IMR-90 (cell line): ENCODE measurements at regions not wholly inside any gene's neighbourhood (a gene's known extent, or its start where the extent isn't known, plus 50 kb on each side); places are given as distances from the start of the nearest gene placed in this dataset.

Experiments
- ATAC-seq: fragments of 200-7000 bp; cut with Tn5 transposase; 2 replicates; pipeline ENCODE4 v1.9.1; 2020; ENCODE audit warnings: low read depth, mild to moderate bottlenecking, moderate library complexity
- BruUV-seq: library from RNA; stranded (reverse); fragments of 400-500 nt; replicated peaks from 2 replicates; lab custom pipeline; 2021; lab: Mats Ljungman, UMichigan
- CTCF ChIA-PET: fragments of 300-600 bp; formaldehyde crosslinking; extraction: SDS; loops from one replicate; lab custom pipeline; 2021; ENCODE audit warnings: antibody characterized with exemption; lab: Yijun Ruan, JAX
- POLR2A ChIA-PET: fragments of 300-600 bp; sonication (Branson Sonifier 250); formaldehyde crosslinking; loops from one replicate; lab custom pipeline; 2022; ENCODE audit warnings: antibody characterized with exemption; ENCODE audit not compliant: unreplicated experiment; lab: Charles Lee
- DNase-seq: peaks from one replicate; pipeline ENCODE4 v3.0.0; 2013
- H2AFZ ChIP-seq: replicated peaks from 2 replicates; pipeline ENCODE3; 2013; ENCODE audit warnings: low read length, mild to moderate bottlenecking; ENCODE audit not compliant: poor library complexity
- H2AK5ac ChIP-seq: 2 replicates; pipeline ENCODE4 v1.6.1; 2013; ENCODE audit warnings: low read depth, low read length, inconsistent platforms
- H2AK9ac ChIP-seq: replicated peaks from 2 replicates; pipeline ENCODE3; 2013; ENCODE audit warnings: mild to moderate bottlenecking, low read depth, low read length, moderate library complexity; ENCODE audit not compliant: poor library complexity
- H2BK120ac ChIP-seq: 2 replicates; pipeline ENCODE4 v1.6.1; 2013; ENCODE audit warnings: low read depth, low read length, inconsistent platforms
- H2BK15ac ChIP-seq: 3 replicates; pipeline ENCODE4 v1.6.1; 2013; ENCODE audit warnings: low read depth, low read length, inconsistent platforms
- H2BK20ac ChIP-seq: 2 replicates; pipeline ENCODE4 v1.6.1; 2013; ENCODE audit warnings: low read depth, mild to moderate bottlenecking, inconsistent platforms, low read length, moderate library complexity
- H2BK5ac ChIP-seq: 2 replicates; pipeline ENCODE4 v1.6.1; 2013; ENCODE audit warnings: mild to moderate bottlenecking, low read depth, low read length, inconsistent platforms; ENCODE audit not compliant: poor library complexity, severe bottlenecking
- H3K14ac ChIP-seq: replicated peaks from 2 replicates; pipeline ENCODE4 v1.6.1; 2013; ENCODE audit warnings: low read depth, low read length, inconsistent platforms
- H3K18ac ChIP-seq: 2 replicates; pipeline ENCODE4 v1.6.1; 2013; ENCODE audit warnings: low read depth, low read length, control low read depth
- H3K23ac ChIP-seq: 2 replicates; pipeline ENCODE4 v1.6.1; 2013; ENCODE audit warnings: low read depth, low read length, inconsistent platforms
- H3K27ac ChIP-seq: 2 replicates; pipeline ENCODE4 v1.5.1; 2013; ENCODE audit warnings: mild to moderate bottlenecking, control low read depth, low read length; ENCODE audit not compliant: insufficient read depth
- H3K27me3 ChIP-seq: 2 replicates; pipeline ENCODE4 v1.6.1; 2013; ENCODE audit warnings: low read length; ENCODE audit not compliant: control insufficient read depth, insufficient read depth
- H3K36me3 ChIP-seq: 2 replicates; pipeline ENCODE4 v1.6.1; 2013; ENCODE audit warnings: low read length, mixed read lengths; ENCODE audit not compliant: control insufficient read depth, insufficient read depth
- H3K4ac ChIP-seq: 2 replicates; pipeline ENCODE4 v1.6.1; 2013; ENCODE audit warnings: low read depth, low read length, inconsistent platforms
- H3K4me1 ChIP-seq: 2 replicates; pipeline ENCODE4 v1.6.1; 2013; ENCODE audit warnings: low read length, mixed read lengths; ENCODE audit not compliant: control insufficient read depth, insufficient read depth
- H3K4me2 ChIP-seq: 2 replicates; pipeline ENCODE4 v1.6.1; 2013; ENCODE audit warnings: low read depth, mild to moderate bottlenecking, control low read depth, low read length, moderate library complexity
- H3K4me3 ChIP-seq: 2 replicates; pipeline ENCODE4 v1.5.1; 2013; ENCODE audit warnings: low read depth, mild to moderate bottlenecking, control low read depth, low read length, moderate library complexity; ENCODE audit not compliant: insufficient read depth
- H3K56ac ChIP-seq: 2 replicates; pipeline ENCODE4 v1.6.1; 2013; ENCODE audit warnings: low read length, inconsistent platforms; ENCODE audit not compliant: insufficient read depth; ENCODE audit errors: extremely low read depth
- H3K79me1 ChIP-seq, 2 experiments: 2 replicates each; pipeline ENCODE4 v1.6.1; 2013; ENCODE audit warnings: low read length in 2 of 2, inconsistent platforms in 1 of 2, low read depth in 1 of 2
- H3K9ac ChIP-seq: 2 replicates; pipeline ENCODE4 v1.6.1; 2013; ENCODE audit warnings: low read depth, low read length, control low read depth
- H3K9me1 ChIP-seq: 2 replicates; pipeline ENCODE4 v1.6.1; 2013; ENCODE audit warnings: low read length, inconsistent platforms; ENCODE audit not compliant: insufficient read depth
- H3K9me3 ChIP-seq: 2 replicates; pipeline ENCODE4 v1.6.1; 2013; ENCODE audit warnings: low read length; ENCODE audit not compliant: control insufficient read depth, insufficient read depth
- H4K20me1 ChIP-seq: 2 replicates; pipeline ENCODE4 v1.6.1; 2013; ENCODE audit warnings: low read length, inconsistent platforms; ENCODE audit not compliant: insufficient read depth
- H4K5ac ChIP-seq: 2 replicates; pipeline ENCODE4 v1.6.1; 2013; ENCODE audit warnings: mild to moderate bottlenecking, low read depth, low read length, control low read depth
- H4K8ac ChIP-seq, 2 experiments: 2 replicates each; pipeline ENCODE4 v1.6.1; 2013; ENCODE audit warnings: low read depth in 2 of 2, low read length in 2 of 2, control low read depth in 1 of 2, inconsistent platforms in 1 of 2
- H4K91ac ChIP-seq: 2 replicates; pipeline ENCODE4 v1.6.1; 2013; ENCODE audit warnings: low read depth, low read length, inconsistent platforms; ENCODE audit not compliant: insufficient read depth
- NFE2L2 ChIP-seq: fragments of 150-350 bp; IDR thresholded peaks from 2 replicates; pipeline ENCODE4 v1.6.1; 2016; ENCODE audit warnings: low read depth, mild to moderate bottlenecking, low read length
- RCOR1 ChIP-seq: IDR thresholded peaks from 2 replicates; pipeline ENCODE4 v1.6.1; 2012; ENCODE audit warnings: mild to moderate bottlenecking, low read length, improper control_type of control experiment; ENCODE audit not compliant: insufficient replicate concordance
- WGBS, 2 experiments: methylation state at CpG; one replicate each; pipeline versions ENCODE4 v1.1.5 to v1.1.7; 2013; ENCODE audit warnings: missing lambda C conversion rate in 2 of 2; ENCODE audit not compliant: insufficient read length in 1 of 2; ENCODE audit errors: extremely low coverage in 2 of 2; 5-methylcytosine and 5-hydroxymethylcytosine counted together
- dilution Hi-C: fragments of 300-500 bp; cut with HindIII; formaldehyde crosslinking; loops from one replicate; pipeline ENCODE4 v1.14.3; 2018; ENCODE audit warnings: low sequenced_read_pairs; ENCODE audit not compliant: unreplicated experiment
- in situ Hi-C: fragments of 300-500 bp; cut with MboI; formaldehyde crosslinking; loops from 3 replicates; pipeline ENCODE4 v1.14.3; 2019; ENCODE audit warnings: low sequenced_read_pairs, inconsistent platforms, mixed read lengths
- intact Hi-C: fragments of 100-400 bp; cut with micrococcal nuclease; formaldehyde crosslinking; loops from 2 replicates; pipeline ENCODE4 v1.10.0; 2022

GRCh38 chr11:71164621-71165020 is 87.8 kb downstream of the SHANK2 start:
- H3K14ac ChIP-seq = no peak overlapping the region

More at GRCh38 chr11:71164621-71165020, 87.8 kb downstream of the SHANK2 start:
- CTCF ChIA-PET = no interaction called here
- H3K27me3 ChIP-seq = no peaks in the 10 kb centered on the region
- in situ Hi-C loops = no loop called here
- H3K9ac ChIP-seq = no peak overlapping the region
- dilution Hi-C loops = no loop called here
- no peak overlapping the region for H3K27ac ChIP-seq
- DNase-seq (no peak), ATAC-seq (no peak)
- H3K4ac ChIP-seq = no peak overlapping the region
- no peak overlapping the region for H2BK120ac ChIP-seq
- no peaks in the 10 kb centered on the region for H3K4me1 ChIP-seq
- H2BK20ac ChIP-seq = no peak overlapping the region
- H4K8ac ChIP-seq = no peak overlapping the region
- H2BK5ac ChIP-seq = no peak overlapping the region
- H2AK9ac ChIP-seq = no peak overlapping the region
- POLR2A ChIA-PET = no interaction called here
- H3K18ac ChIP-seq = no peak overlapping the region
- intact Hi-C loops = no loop called here
- TF ChIP-seq RCOR1 (no peak), NFE2L2 (no peak)
- no peak overlapping the region for H4K5ac ChIP-seq
- H3K9me1 ChIP-seq = no peaks in the 10 kb centered on the region; the same call in 1 of the 2 replicates
- H3K36me3 ChIP-seq = no peaks in the 10 kb centered on the region
- no peak overlapping the region for H2AFZ ChIP-seq
- no peak overlapping the region for H2BK15ac ChIP-seq
- BruUV-seq = no TSS peak
- no peaks in the 10 kb centered on the region for H3K79me1 ChIP-seq
- H3K4me2 ChIP-seq = no peak overlapping the region
- no peak overlapping the region for H4K91ac ChIP-seq
- H3K9me3 ChIP-seq = no peaks in the 10 kb centered on the region; the same call in 1 of the 2 replicates
- no peak overlapping the region for H3K23ac ChIP-seq
- no peaks in the 10 kb centered on the region; the same call in 1 of the 2 replicates for H4K20me1 ChIP-seq
- no peak overlapping the region for H2AK5ac ChIP-seq
- H3K4me3 ChIP-seq = no peak overlapping the region
- no peak overlapping the region for H3K56ac ChIP-seq
- no CpG with 5 or more reads among the region's 7 CpGs for WGBS, 2 experiments
